ENCODE measurements at regions not wholly inside any gene's neighbourhood (a gene's known extent, or its start where the extent isn't known, plus 50 kb on each side); places are given as distances from the start of the nearest gene placed in this dataset.

DNA sequence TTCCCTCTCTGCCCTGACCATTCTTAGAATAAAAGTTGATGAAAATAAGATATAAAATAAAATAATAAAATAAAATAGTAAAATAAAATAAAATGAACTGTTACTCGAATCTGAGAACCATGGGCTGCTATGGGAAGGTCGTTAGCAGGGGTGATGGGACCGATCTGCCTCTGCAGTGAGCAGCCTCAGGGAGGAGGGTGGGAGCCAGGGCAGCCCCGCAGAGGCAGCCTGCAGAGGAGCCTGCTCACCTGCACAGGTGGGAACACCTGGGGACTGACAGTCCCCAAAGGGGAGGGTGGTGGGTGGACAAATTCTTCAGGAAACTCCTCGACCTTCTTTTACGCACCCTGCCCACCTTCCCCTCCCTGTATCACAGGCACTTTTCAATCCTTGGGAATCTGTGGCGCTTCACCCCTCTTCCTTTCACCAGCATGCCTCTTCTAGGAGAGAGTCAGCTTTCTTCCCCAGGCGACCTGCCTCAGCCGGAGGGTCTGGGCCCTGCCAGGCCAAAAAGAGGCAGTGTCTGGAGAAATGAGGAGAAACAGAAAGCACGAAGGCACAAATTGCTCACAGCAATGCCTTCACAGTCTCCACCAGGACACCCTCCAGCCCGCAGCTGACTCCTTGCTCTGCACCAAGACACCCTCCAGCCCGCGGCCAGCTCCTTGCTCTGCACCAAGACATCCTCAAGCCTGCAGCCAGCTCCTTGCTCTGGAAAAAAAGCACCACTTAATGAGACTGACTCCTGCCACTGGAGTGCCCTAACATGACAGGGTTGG is 368.4 kb upstream of the SHH start:
- no peak for TF ChIP-seq POLR2AphosphoS5 (IDR thresholded peaks at IDR 0.05; ENCODE audit: low read depth)
- TF ChIP-seq, protein P1, sequence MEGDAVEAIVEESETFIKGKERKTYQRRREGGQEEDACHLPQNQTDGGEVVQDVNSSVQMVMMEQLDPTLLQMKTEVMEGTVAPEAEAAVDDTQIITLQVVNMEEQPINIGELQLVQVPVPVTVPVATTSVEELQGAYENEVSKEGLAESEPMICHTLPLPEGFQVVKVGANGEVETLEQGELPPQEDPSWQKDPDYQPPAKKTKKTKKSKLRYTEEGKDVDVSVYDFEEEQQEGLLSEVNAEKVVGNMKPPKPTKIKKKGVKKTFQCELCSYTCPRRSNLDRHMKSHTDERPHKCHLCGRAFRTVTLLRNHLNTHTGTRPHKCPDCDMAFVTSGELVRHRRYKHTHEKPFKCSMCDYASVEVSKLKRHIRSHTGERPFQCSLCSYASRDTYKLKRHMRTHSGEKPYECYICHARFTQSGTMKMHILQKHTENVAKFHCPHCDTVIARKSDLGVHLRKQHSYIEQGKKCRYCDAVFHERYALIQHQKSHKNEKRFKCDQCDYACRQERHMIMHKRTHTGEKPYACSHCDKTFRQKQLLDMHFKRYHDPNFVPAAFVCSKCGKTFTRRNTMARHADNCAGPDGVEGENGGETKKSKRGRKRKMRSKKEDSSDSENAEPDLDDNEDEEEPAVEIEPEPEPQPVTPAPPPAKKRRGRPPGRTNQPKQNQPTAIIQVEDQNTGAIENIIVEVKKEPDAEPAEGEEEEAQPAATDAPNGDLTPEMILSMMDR (conservative IDR thresholded peaks at IDR 0.05; ENCODE audit: low read depth in 2 of 2), result no peak
- TF ChIP-seq EZH2 (IDR thresholded peaks at IDR 0.05; ENCODE audit: low read depth, unreplicated experiment), result no peak
- TF ChIP-seq EZH2phosphoT487 (IDR thresholded peaks at IDR 0.05; ENCODE audit: unreplicated experiment), result no peak
- no peak for TF ChIP-seq NANOG (IDR thresholded peaks at IDR 0.05; ENCODE audit: borderline replicate concordance)
- no peak for TF ChIP-seq CREB1 (CRISPR knock-in tag; IDR thresholded peaks at IDR 0.05; ENCODE audit: low read depth)
- TF ChIP-seq JUNB (IDR thresholded peaks at IDR 0.05; ENCODE audit: unreplicated experiment), result no peak

Measured in GM23338 (cell line).